CD4-positive, CD25-positive, alpha-beta regulatory T cell (primary cell): ENCODE measurements at regions not wholly inside any gene's neighbourhood (a gene's known extent, or its start where the extent isn't known, plus 50 kb on each side); places are given as distances from the start of the nearest gene placed in this dataset.
"Not testable (repeated sequence)": the region's sequence is repeated elsewhere in the genome, so short reads cannot be mapped to it uniquely, and the experiment has no call there.

ENCODE experiments used
- ATAC-seq, 2 donors: fragments of 150-1000 bp; cut with Tn5 transposase; one replicate each; pipeline ENCODE4 v1.10.0; 2021; ENCODE audit warnings: low read depth in 2 of 2, moderate number of reproducible peaks in 2 of 2, moderate library complexity in 1 of 2
- DNase-seq, 3 donors: peaks; one replicate each; pipeline versions ENCODE4 v3.0.0 to v3.0.0-alpha.2; 2012 to 2022; ENCODE audit warnings: mixed read lengths in 1 of 3
- H3K27ac ChIP-seq: one replicate; pipeline ENCODE4 v1.7.0; 2013; ENCODE audit warnings: mild to moderate bottlenecking, low read length; ENCODE audit not compliant: insufficient read depth, poor library complexity, severe bottlenecking
- H3K27me3 ChIP-seq: one replicate; pipeline ENCODE4 v1.7.0; 2013; ENCODE audit warnings: low read length; ENCODE audit not compliant: control insufficient read depth, insufficient read depth
- H3K36me3 ChIP-seq: one replicate; pipeline ENCODE4 v1.7.0; 2013; ENCODE audit warnings: mild to moderate bottlenecking, low read length, moderate library complexity; ENCODE audit not compliant: control insufficient read depth, insufficient read depth
- H3K4me1 ChIP-seq: 2 replicates; pipeline ENCODE4 v1.7.0; 2013; ENCODE audit warnings: mild to moderate bottlenecking, low read length; ENCODE audit not compliant: insufficient read depth, control insufficient read depth, poor library complexity, severe bottlenecking
- H3K4me3 ChIP-seq: one replicate; pipeline ENCODE4 v1.7.0; 2013; ENCODE audit warnings: low read depth, mild to moderate bottlenecking, low read length, moderate library complexity
- H3K9me3 ChIP-seq, 2 experiments: 1 replicate in 1 of 2; 2 replicates in 1 of 2; pipeline ENCODE4 v1.7.0; 2013; ENCODE audit warnings: low read length in 2 of 2, mild to moderate bottlenecking in 1 of 2, moderate library complexity in 1 of 2; ENCODE audit not compliant: control insufficient read depth in 2 of 2
- H3K27ac Mint-ChIP-seq, 3 donors: one replicate each; pipeline ENCODE4 v1.8.0; 2020 to 2022; ENCODE audit warnings: mild to moderate bottlenecking in 3 of 3, mixed read lengths in 3 of 3, moderate library complexity in 2 of 3
- H3K27me3 Mint-ChIP-seq: one replicate; pipeline ENCODE4 v1.8.0; 2022; ENCODE audit warnings: mild to moderate bottlenecking, mixed read lengths
- H3K36me3 Mint-ChIP-seq: one replicate; pipeline ENCODE4 v1.8.0; 2020; ENCODE audit warnings: mixed read lengths
- H3K4me1 Mint-ChIP-seq, 4 donors: one replicate each; pipeline ENCODE4 v1.8.0; 2020 to 2022; ENCODE audit warnings: mixed read lengths in 4 of 4, mild to moderate bottlenecking in 1 of 4
- H3K4me3 Mint-ChIP-seq, 4 donors: one replicate each; pipeline ENCODE4 v1.8.0; 2020 to 2022; ENCODE audit warnings: mild to moderate bottlenecking in 4 of 4, mixed read lengths in 4 of 4, moderate library complexity in 3 of 4
- H3K9me3 Mint-ChIP-seq, 7 donors: one replicate each; pipeline ENCODE4 v1.8.0; 2020 to 2022; ENCODE audit warnings: mixed read lengths in 7 of 7, mild to moderate bottlenecking in 3 of 7, moderate library complexity in 2 of 7

DNA sequence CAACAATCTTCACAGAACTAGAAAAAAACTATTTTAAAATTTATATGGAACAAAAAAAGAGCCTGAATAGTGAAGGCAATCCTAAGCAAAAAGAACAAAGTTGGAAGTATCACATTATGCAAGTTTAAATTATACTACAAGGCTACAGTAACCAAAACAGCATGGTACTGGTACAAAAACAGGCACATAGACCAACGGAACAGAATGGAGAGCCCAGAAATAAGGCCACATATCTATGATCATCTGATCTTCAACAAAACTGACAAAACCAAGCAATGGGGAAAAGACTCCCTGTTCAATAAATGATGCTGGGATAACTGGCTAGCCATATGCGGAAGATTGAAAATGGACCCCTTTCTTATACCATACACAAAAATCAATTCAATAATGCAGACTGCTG, 74.4 kb upstream of the RTN4 start:
- not testable (repeated sequence) for H3K36me3 Mint-ChIP-seq, H3K4me3 Mint-ChIP-seq, H3K4me3 ChIP-seq, H3K4me1 ChIP-seq, H3K9me3 Mint-ChIP-seq, H3K27me3 ChIP-seq, H3K27ac ChIP-seq, H3K27me3 Mint-ChIP-seq, H3K36me3 ChIP-seq, ATAC-seq, H3K9me3 ChIP-seq, DNase-seq, H3K4me1 Mint-ChIP-seq
- H3K27ac Mint-ChIP-seq = peak overlapping the region in 1 of 3 donors; percentile 21

DNA sequence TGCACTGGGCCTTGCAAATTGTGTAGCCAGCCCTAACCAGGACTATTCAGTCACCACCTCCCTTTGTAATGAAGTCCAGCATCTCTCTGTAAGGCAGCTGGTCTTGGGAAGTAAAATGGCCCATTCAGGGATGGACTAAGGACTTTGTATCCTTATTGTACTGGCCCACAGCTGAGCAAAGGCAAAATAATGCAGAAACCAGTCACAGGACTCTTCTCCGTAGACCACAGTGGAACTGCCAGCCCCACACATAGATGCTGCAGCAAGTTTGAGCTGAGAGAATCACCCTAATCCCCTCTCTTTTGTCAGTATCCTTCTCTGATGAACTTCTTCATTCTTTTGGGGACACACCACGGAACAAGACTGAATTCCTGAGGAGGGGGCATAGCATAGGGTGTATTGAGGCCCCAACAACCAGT, 73.6 kb upstream of the RTN4 start:
- peaks cover 0 to 5% (median 1%) of the 10 kb centered on the region in 4 donors for H3K4me1 Mint-ChIP-seq
- H3K4me3 Mint-ChIP-seq = no peak overlapping the region
- no peak overlapping the region for H3K27ac Mint-ChIP-seq
- Histone ChIP-seq H3K27me3 (no peaks in the 10 kb centered on the region), H3K36me3 (no peaks in the 10 kb centered on the region), H3K4me1 (no peaks in the 10 kb centered on the region), H3K4me3 (no peak overlapping the region), H3K9me3 (no peaks in the 10 kb centered on the region), H3K27ac (no peak overlapping the region)
- peaks cover 0 to 3% (median 0%) of the 10 kb centered on the region in 7 donors for H3K9me3 Mint-ChIP-seq
- ATAC-seq (no peak), DNase-seq (no peak)
- H3K36me3 Mint-ChIP-seq = no peaks in the 10 kb centered on the region
- no peaks in the 10 kb centered on the region for H3K27me3 Mint-ChIP-seq

- H3K27ac ChIP-seq = no peak overlapping the region
- Mint-ChIP-seq H3K4me3 (no peak overlapping the region), H3K4me1 (peaks cover 0 to 6% (median 1%) of the 10 kb centered on the region in 4 donors), H3K27ac (peak overlapping the region in 2 of 3 donors; percentile 10 to 84), H3K9me3 (no peaks in the 10 kb centered on the region), H3K36me3 (no peaks in the 10 kb centered on the region), H3K27me3 (peaks cover 7% of the 10 kb centered on the region)
- H3K36me3 ChIP-seq = no peaks in the 10 kb centered on the region
- DNase-seq = no peak
- H3K4me1 ChIP-seq = no peaks in the 10 kb centered on the region
- no peak for ATAC-seq
- no peak overlapping the region for H3K4me3 ChIP-seq
- no peaks in the 10 kb centered on the region for H3K9me3 ChIP-seq
- H3K27me3 ChIP-seq = no peaks in the 10 kb centered on the region
Measured at GRCh38 chr2:55120634-55121359, 70.5 kb upstream of the RTN4 start.

DNA sequence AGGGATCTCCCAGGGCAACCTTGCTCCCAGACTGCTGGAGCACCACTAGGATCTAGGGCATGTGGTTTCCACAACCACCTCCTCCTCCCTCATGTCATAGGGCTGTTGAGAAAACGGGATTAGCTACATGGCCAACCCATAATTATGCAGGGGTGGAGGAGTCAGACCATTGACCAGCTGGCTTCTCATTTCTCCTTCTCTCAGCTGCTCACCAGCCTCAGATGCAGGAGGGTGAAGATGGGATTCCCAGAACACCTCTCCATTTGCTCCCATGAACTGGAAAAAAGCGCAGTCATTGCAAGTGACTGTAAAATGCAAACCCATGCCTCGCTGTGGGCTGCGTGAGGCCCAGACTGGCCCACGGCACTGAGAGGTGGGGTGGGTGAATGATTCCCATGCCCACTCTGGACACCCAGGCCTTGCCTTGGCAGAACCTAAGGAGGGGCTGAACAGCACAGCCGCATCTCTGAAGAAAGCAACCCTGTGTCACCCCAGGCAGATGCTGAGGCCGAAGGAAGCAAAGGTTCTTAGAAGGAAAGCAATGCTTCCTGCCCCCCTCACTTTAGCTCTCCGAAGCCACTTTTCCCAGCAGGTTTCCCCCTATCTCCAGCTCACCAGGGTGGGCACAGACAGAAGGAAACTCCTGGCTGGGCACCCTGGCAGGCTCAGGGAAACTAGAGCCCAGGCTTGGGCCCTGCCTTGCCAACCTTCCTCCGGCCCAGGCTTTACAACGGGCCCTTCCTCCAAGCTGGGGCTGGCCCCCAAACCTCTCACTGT, 69.6 kb upstream of the RTN4 start:
- no peaks in the 10 kb centered on the region for H3K36me3 ChIP-seq
- H3K4me3 ChIP-seq = no peak overlapping the region
- peaks cover 0 to 6% (median 2%) of the 10 kb centered on the region in 4 donors for H3K4me1 Mint-ChIP-seq
- H3K27me3 Mint-ChIP-seq = peaks cover 7% of the 10 kb centered on the region
- no peak overlapping the region for H3K4me3 Mint-ChIP-seq
- no peaks in the 10 kb centered on the region for H3K4me1 ChIP-seq
- DNase-seq (no peak), ATAC-seq (no peak)
- H3K9me3 ChIP-seq = no peaks in the 10 kb centered on the region
- no peaks in the 10 kb centered on the region for H3K36me3 Mint-ChIP-seq
- peak overlapping the region in 2 of 3 donors; percentile 10 to 84 for H3K27ac Mint-ChIP-seq
- H3K9me3 Mint-ChIP-seq = no peaks in the 10 kb centered on the region
- no peak overlapping the region for H3K27ac ChIP-seq
- H3K27me3 ChIP-seq = no peaks in the 10 kb centered on the region

GRCh38 chr2:55118643-55119083, 68.4 kb upstream of the RTN4 start:
- no peak overlapping the region for H3K4me3 ChIP-seq

DNA sequence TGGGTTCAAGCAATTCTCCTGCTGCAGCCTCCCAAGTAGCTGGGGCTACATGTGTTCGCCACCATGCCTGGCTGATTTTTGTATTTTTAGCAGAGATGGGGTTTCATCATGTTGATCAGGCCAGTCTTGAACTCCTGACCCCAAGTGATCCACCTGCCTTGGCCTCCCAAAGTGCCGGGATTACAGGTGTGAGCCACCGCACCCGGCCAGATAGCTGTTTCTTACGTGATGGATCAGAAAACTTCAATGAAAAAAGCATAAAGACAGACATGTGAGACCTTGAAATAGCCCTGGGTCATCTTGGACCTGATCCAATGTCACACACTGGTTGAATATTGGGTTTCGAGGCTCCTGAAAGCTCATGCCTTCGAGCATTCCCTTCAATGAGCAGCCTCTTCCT, 66.7 kb upstream of the RTN4 start:
- H3K4me3 Mint-ChIP-seq = no peak overlapping the region
- H3K27me3 Mint-ChIP-seq = peaks cover 7% of the 10 kb centered on the region
- no peak overlapping the region for H3K4me3 ChIP-seq
- H3K36me3 ChIP-seq = no peaks in the 10 kb centered on the region
- DNase-seq (no peak), ATAC-seq (no peak)
- H3K4me1 Mint-ChIP-seq = peaks cover 0 to 9% (median 2%) of the 10 kb centered on the region in 4 donors
- H3K4me1 ChIP-seq = no peaks in the 10 kb centered on the region
- no peaks in the 10 kb centered on the region for H3K9me3 Mint-ChIP-seq
- H3K9me3 ChIP-seq = no peaks in the 10 kb centered on the region
- no peaks in the 10 kb centered on the region for H3K27me3 ChIP-seq
- H3K27ac ChIP-seq = no peak overlapping the region
- H3K27ac Mint-ChIP-seq = no peak overlapping the region
- H3K36me3 Mint-ChIP-seq = no peaks in the 10 kb centered on the region

More at GRCh38 chr2:55118643-55119083, 68.4 kb upstream of the RTN4 start:
- H3K4me1 ChIP-seq = no peaks in the 10 kb centered on the region
- no peak overlapping the region for H3K4me3 Mint-ChIP-seq
- H3K9me3 ChIP-seq = no peaks in the 10 kb centered on the region
- H3K9me3 Mint-ChIP-seq = no peaks in the 10 kb centered on the region
- H3K27me3 ChIP-seq = no peaks in the 10 kb centered on the region
- ATAC-seq = no peak
- no peak overlapping the region for H3K27ac Mint-ChIP-seq
- peaks cover 7% of the 10 kb centered on the region for H3K27me3 Mint-ChIP-seq
- DNase-seq = no peak
- H3K36me3 ChIP-seq = no peaks in the 10 kb centered on the region
- H3K4me1 Mint-ChIP-seq = peaks cover 0 to 6% (median 2%) of the 10 kb centered on the region in 4 donors
- no peaks in the 10 kb centered on the region for H3K36me3 Mint-ChIP-seq
- no peak overlapping the region for H3K27ac ChIP-seq

DNA sequence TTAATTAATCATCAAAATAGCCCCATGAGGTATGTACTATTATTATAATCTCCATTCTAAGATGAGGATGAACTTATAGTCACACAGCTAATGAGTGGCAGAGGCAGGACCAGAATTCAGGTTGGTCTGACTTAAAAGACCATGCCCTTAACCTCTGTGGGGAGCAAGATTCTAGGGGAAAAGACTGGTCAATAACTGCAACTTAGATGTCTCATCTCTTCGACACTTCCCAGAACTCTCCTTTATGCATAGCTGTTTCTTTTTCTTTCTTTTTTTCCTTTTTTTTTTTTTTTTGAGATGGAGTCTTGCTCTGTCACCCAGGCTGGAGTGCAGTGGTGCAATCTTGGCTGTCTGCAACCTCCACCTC, 66.3 kb upstream of the RTN4 start:
- Histone ChIP-seq H3K4me3 (no peak overlapping the region), H3K4me1 (no peaks in the 10 kb centered on the region), H3K27me3 (no peaks in the 10 kb centered on the region), H3K27ac (no peak overlapping the region), H3K9me3 (no peaks in the 10 kb centered on the region), H3K36me3 (no peaks in the 10 kb centered on the region)
- Mint-ChIP-seq H3K4me3 (no peak overlapping the region), H3K27ac (no peak overlapping the region), H3K4me1 (peaks cover 0 to 9% (median 2%) of the 10 kb centered on the region in 4 donors), H3K9me3 (no peaks in the 10 kb centered on the region), H3K27me3 (peaks cover 7% of the 10 kb centered on the region), H3K36me3 (no peaks in the 10 kb centered on the region)
- DNase-seq (no peak), ATAC-seq (no peak)
